B cell (primary cell): ENCODE measurements at regions not wholly inside any gene's neighbourhood (a gene's known extent, or its start where the extent isn't known, plus 50 kb on each side); places are given as distances from the start of the nearest gene placed in this dataset.
"Not testable (repeated sequence)": the region's sequence is repeated elsewhere in the genome, so short reads cannot be mapped to it uniquely, and the experiment has no call there.

Source experiments
- CTCF ChIP-seq: fragments of 200-600 bp; IDR thresholded peaks from one replicate; pipeline ENCODE4 v1.8.0; 2022; ENCODE audit warnings: antibody characterized with exemption, mild to moderate bottlenecking
- EZH2 ChIP-seq: IDR thresholded peaks from 2 replicates; pipeline ENCODE4 v1.6.1; 2012; ENCODE audit warnings: borderline replicate concordance, low read depth, mild to moderate bottlenecking, moderate library complexity, low read length; ENCODE audit not compliant: insufficient read depth, poor library complexity, severe bottlenecking

DNA sequence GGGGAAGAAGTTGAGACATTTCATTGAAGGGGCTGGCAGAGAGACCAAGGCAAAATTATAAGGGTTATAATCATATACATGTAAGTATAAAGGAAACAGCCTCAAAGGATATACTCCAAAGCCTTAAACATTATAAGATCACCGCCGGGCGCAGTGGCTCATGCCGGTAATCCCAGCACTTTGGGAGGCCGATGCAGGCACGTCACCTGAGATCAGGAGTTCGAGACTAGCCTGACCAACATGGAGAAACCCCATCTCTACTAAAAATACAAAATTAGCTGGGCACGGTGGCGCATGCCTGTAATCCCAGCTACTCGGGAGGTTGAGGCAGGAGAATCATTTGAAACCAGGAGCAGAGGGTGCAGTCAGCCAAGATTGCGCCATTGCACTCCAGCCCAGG, 1227.0 kb upstream of the NRXN1 start:
- not testable (repeated sequence) for TF ChIP-seq CTCF, EZH2
